Upper lobe of left lung (tissue), 4 donors: ENCODE measurements at regions not wholly inside any gene's neighbourhood (a gene's known extent, or its start where the extent isn't known, plus 50 kb on each side); places are given as distances from the start of the nearest gene placed in this dataset.

Source experiments
- EP300 ChIP-seq, 4 donors: sonication (generic); formaldehyde crosslinking; IDR thresholded peaks; one replicate each; pipeline ENCODE4 v1.5.1; 2017; ENCODE audit warnings: antibody characterized with exemption in 4 of 4, control low read depth in 2 of 4
- POLR2A ChIP-seq, 4 donors: fragments of 450-650 bp; IDR thresholded peaks; one replicate each; pipeline ENCODE4 v1.5.1; 2016 to 2017; ENCODE audit warnings: antibody characterized with exemption in 4 of 4, mild to moderate bottlenecking in 2 of 4
- POLR2AphosphoS5 ChIP-seq, 2 donors: sonication (generic); formaldehyde crosslinking; IDR thresholded peaks; one replicate each; pipeline ENCODE4 v1.5.1; 2017; ENCODE audit warnings: antibody characterized with exemption in 2 of 2
- TF ChIP-seq, protein P1 (sequence below), 6 experiments: fragments of 450-650 bp in 4 of 6; fragments of 200-600 bp in 2 of 6; sonication (generic) in 2 of 6; IDR thresholded peaks; one replicate each; pipeline ENCODE4 v1.5.1; 2016 to 2019; ENCODE audit warnings: antibody characterized with exemption in 6 of 6

- no peak for TF ChIP-seq POLR2A (IDR thresholded peaks at IDR 0.05)
- TF ChIP-seq, protein P1, sequence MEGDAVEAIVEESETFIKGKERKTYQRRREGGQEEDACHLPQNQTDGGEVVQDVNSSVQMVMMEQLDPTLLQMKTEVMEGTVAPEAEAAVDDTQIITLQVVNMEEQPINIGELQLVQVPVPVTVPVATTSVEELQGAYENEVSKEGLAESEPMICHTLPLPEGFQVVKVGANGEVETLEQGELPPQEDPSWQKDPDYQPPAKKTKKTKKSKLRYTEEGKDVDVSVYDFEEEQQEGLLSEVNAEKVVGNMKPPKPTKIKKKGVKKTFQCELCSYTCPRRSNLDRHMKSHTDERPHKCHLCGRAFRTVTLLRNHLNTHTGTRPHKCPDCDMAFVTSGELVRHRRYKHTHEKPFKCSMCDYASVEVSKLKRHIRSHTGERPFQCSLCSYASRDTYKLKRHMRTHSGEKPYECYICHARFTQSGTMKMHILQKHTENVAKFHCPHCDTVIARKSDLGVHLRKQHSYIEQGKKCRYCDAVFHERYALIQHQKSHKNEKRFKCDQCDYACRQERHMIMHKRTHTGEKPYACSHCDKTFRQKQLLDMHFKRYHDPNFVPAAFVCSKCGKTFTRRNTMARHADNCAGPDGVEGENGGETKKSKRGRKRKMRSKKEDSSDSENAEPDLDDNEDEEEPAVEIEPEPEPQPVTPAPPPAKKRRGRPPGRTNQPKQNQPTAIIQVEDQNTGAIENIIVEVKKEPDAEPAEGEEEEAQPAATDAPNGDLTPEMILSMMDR (IDR thresholded peaks at IDR 0.05): no peak
- no peak for TF ChIP-seq EP300 (IDR thresholded peaks at IDR 0.05)
- TF ChIP-seq POLR2AphosphoS5 (IDR thresholded peaks at IDR 0.05): no peak
Measured at GRCh38 chr6:140289186-140289585, 914.7 kb upstream of the CITED2 start.
